ENCODE measurements at regions not wholly inside any gene's neighbourhood (a gene's known extent, or its start where the extent isn't known, plus 50 kb on each side); places are given as distances from the start of the nearest gene placed in this dataset.

- peak; percentile 14 for DNase-seq
These were observed 147.6 kb downstream of the KLF13 start for GRCh38 chr15:31474059-31474868.

DNA sequence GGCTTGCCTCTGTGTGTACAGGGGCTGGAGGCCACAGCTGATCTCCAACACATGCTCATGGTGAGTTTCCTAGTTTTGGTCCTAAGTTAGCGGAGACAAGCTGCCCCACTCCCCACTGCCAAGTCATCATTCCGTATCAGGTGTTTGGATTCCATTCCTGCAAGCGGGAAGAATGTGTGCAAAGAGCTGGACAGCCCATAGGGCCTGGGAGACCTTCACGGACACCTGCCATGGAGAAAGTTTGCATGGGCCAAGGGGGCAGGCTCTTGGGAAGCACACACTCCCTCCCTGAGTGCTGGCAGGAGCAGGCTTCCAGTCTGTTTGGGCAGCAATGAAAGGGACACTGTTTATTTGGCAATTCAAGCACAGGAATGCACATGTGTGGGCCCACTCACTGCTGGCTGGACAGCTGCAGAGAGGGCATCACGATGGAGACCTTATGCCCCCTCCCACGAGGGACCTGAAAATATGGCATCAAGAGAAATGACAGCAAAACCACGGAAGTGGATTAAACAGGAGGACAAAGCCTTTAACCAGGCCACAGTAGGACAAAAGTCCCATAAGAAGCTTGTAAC is 149.7 kb downstream of the KLF13 start:
- no peak for DNase-seq

DNA sequence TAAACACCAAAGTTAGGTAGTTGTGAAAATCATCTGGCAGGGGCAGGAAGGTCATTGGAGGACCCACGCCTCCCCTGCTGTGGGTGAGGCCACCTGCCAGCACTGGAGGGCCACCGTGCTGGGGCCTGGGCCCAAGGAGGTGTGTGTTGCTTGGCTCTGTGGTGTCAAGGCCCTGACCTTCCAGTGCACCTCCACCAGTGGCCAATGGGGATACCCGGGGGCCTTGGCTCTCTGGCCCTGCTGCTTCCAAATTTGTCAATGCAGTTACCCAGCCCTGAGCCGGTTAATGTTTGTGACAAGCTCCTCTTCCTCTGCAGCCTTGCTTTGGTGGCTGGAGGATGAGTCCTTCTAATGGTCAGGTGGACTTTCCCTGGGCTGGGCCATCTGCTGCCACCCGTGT is 150.2 kb downstream of the KLF13 start:
- DNase-seq = no peak

DNA sequence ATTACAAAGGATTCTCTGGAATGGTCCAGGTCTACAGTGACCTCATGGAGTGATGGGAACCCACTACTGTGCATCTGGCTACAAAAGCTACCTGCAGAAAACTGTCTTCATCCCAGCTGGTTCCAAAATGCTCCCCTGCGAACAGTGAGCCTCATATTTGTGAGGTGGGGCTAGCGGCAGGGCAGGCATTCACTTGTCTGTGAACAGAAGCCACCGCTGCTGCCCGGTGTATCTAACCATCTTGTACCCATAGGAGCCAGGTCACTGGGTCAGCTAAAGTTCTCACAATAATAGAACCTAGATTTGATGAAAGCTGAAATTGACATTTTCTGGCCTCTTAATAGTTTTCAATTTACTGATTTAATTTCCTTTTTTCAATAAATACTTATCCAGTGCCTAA is 150.7 kb downstream of the KLF13 start:
- no peak for DNase-seq

DNA sequence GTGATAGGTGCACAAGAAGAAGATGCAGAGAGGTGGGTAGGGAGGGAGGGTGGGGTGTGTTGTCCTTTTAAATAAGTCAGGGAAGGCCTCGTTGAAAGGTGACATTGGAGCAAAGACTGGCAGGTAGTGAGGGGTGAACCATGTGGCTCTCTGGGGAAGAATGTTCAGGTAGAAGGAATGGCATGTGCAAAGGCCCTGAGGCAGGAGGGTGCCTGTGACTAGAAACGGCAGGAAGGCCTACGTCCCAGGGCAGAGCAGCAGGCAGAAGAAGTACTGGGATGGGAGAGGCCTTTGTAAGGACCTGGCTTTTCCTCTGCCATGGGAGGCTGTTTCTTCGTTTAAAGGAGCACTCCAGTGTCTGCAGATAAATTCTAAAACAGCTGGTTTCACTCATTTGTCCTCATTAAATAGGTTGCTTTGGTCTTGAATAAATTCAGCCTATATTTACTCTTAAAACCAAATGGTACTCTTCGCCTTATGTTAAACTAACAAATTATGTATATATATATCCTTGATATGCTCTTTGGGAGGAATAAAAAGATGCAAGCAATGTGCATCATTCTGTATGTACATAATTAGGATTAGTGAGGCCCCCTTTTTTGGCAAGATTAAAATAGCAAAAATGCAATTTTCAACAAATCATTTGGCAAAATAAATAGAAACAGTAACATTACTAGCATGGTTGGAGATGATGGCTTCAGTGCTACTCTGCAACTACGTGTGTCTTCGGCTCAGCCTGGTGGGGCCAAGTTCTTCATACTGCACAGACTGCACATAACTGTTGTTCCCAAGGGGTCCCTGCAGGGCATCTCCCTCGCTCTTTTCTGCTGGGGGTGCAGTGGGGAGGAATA is 151.4 kb downstream of the KLF13 start:
- no peak for DNase-seq

GRCh38 chr15:31478702-31479221 is 152.1 kb downstream of the KLF13 start:
- no peak for DNase-seq

GRCh38 chr15:31480356-31481025 is 153.9 kb downstream of the KLF13 start:
- no peak for DNase-seq

GRCh38 chr15:31481142-31481541 is 154.5 kb downstream of the KLF13 start:
- DNase-seq = no peak

GRCh38 chr15:31482122-31482922 is 155.7 kb downstream of the KLF13 start:
- DNase-seq = no peak

- DNase-seq = peak; percentile 38
These were observed 156.7 kb downstream of the KLF13 start for GRCh38 chr15:31483053-31483985.

DNA sequence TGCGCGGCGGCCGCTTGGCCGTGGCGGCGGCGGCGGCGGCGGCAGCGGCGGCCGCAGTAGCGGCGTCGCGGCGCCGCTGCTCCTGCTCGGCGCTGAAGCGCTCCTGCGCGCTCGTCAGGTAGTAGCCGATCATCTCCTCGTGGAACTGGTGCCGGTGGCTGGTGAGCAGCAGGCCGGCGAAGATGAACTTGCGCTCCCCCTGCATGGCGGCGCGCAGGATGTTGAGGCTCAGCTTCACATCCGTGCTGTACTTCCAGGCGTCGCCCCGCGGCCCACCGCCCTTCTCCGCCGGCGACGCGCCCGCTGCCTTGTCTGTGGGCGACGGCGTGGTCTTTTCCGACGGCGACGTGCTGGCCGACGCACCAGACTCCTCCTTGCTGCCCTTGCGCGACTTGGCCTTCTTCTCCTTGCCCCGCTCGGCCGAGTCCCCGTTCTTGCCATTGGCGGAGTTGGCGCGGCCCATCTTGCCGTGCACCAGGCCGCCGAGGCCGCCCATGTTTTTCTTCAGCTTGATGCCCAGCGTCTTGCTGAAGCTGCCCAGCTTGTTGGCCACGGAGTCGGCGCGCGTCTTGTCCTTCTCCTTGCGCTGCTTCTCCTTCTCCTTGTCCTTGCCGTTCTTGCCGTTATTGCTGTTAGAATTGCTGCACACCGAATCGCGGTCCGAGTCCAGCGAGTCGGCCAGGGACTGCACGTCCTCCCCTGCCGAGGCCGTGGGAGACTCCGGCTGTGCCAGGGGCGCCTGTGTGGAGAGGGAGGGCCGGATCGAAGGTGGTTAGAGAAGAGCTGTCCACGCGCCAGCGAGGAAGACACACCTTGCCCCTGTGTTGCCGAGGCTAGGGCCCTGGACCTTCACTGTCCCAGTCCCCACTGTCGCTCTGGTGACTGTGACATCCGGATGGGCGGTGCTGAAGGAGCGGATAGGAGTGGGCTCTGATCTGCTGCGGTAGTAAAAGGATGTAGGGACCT is 157.6 kb downstream of the KLF13 start:
- no peak for DNase-seq

DNA sequence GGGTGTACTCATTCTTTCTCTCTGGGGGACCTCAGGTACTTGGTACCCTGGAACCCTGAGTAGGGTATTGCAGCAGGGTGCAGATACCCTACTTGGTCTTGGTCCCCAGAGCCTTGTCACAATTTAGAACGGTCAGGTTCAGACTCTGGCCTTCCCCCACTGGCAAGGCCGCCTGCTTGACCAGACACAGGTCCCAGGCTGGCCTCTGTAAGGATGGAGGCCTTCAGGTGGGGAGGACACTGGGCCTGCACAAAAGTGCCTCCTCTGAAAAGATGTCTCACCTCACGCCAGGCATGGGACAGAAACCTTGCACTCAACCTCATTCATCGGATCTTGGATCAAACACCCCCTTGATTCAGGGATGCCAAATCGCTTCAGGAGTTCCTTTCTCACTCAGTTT is 158.4 kb downstream of the KLF13 start:
- DNase-seq = no peak

DNA sequence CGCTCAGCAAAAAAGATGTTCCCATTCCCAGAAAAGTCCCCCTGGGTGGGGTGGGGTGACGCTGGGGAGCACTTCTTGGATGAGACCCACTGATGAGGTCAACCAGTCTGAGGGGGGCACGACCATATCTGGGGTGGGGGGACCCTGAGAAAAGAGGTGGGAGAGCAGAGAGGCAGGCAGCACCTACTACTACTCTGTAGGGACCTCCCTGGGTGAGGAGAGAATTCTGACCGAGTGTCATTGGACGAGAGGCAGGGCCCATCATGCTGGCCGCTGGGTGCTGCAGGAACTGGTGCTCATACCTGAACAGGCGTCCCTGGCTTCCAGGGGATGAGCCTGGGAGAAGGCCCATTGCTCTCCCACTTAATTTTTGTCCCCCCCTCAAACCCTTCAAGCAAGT is 158.8 kb downstream of the KLF13 start:
- DNase-seq = no peak

GRCh38 chr15:31485911-31486461 is 159.4 kb downstream of the KLF13 start:
- no peak for DNase-seq

- no peak for DNase-seq
These were observed 159.9 kb downstream of the KLF13 start for GRCh38 chr15:31486506-31486905.

GRCh38 chr15:31486906-31487695 is 160.5 kb downstream of the KLF13 start:
- DNase-seq = no peak

DNA sequence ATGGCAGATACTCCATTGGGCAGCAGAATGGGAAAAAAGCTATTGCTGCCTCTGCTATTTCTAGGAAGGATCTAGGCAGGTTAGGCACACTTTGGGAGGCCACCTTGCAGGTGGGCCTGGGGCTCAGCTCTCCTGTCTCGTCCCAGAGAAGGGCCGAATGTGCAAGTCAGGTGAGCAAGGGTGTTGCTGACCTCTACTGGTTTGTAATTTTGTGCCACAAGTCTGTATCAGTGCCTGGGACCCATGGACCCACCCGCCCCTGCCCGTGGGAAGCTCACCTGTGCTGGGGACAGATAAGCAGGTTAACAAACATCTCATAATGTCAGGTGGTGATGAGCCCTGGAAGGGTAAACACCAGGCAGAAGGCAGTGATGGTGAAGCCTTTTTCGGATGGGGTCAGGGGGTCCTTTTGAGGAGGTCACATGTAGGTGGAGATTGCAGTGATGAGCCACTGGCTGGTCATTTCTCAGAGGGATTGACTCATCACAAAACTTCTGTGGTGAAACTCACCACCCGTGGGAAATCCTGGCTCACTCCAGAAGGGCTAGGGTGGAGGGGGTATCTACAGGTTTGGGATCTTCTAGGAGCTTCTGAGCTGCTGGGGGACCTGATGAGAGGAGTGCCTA is 161.3 kb downstream of the KLF13 start:
- peak; percentile 78 for DNase-seq
